ENCODE measurements at regions not wholly inside any gene's neighbourhood (a gene's known extent, or its start where the extent isn't known, plus 50 kb on each side); places are given as distances from the start of the nearest gene placed in this dataset.
A peak's percentile ranks its signal among the peaks of the same experiment; 100 is the strongest.

GRCh38 chr11:122186439-122187080 is 70.5 kb upstream of the BLID start:
- peak; percentile 93 for DNase-seq (ENCODE audit: extremely low read depth, low read depth)
- no peak for TF ChIP-seq CTCF (IDR thresholded peaks at IDR 0.05; ENCODE audit: low read depth, low read length)

- no peak for TF ChIP-seq CTCF (IDR thresholded peaks at IDR 0.05; ENCODE audit: low read depth, low read length)
- no peak for DNase-seq (ENCODE audit: extremely low read depth, low read depth)
These were observed 67.9 kb upstream of the BLID start for GRCh38 chr11:122183933-122184332.

GRCh38 chr11:122181893-122182292 is 65.9 kb upstream of the BLID start:
- DNase-seq (ENCODE audit: extremely low read depth, low read depth), result no peak
- TF ChIP-seq CTCF (IDR thresholded peaks at IDR 0.05; ENCODE audit: low read depth, low read length), result no peak

GRCh38 chr11:122181372-122181771 is 65.4 kb upstream of the BLID start:
- no peak for TF ChIP-seq CTCF (IDR thresholded peaks at IDR 0.05; ENCODE audit: low read depth, low read length)
- DNase-seq (ENCODE audit: extremely low read depth, low read depth), result no peak

GRCh38 chr11:122179961-122180834 is 64.2 kb upstream of the BLID start:
- peak; percentile 89 for DNase-seq (ENCODE audit: extremely low read depth, low read depth)
- TF ChIP-seq CTCF (IDR thresholded peaks at IDR 0.05; ENCODE audit: low read depth, low read length), result no peak

GRCh38 chr11:122178795-122179194 is 62.8 kb upstream of the BLID start:
- no peak for TF ChIP-seq CTCF (IDR thresholded peaks at IDR 0.05; ENCODE audit: low read depth, low read length)
- DNase-seq (ENCODE audit: extremely low read depth, low read depth), result no peak

- no peak for TF ChIP-seq CTCF (IDR thresholded peaks at IDR 0.05; ENCODE audit: low read depth, low read length)
- DNase-seq (ENCODE audit: extremely low read depth, low read depth), result no peak
These were observed 61.2 kb upstream of the BLID start for GRCh38 chr11:122177238-122177637.
